Uterus (tissue), 2 donors: ENCODE measurements at regions not wholly inside any gene's neighbourhood (a gene's known extent, or its start where the extent isn't known, plus 50 kb on each side); places are given as distances from the start of the nearest gene placed in this dataset.

Experiments
- POLR2A ChIP-seq, 2 donors: fragments of 450-650 bp; IDR thresholded peaks; one replicate each; pipeline ENCODE4 v1.6.1; 2016; ENCODE audit warnings: antibody characterized with exemption in 2 of 2, mild to moderate bottlenecking in 1 of 2, moderate library complexity in 1 of 2
- TF ChIP-seq, protein P1 (sequence below), 4 experiments: fragments of 200-600 bp in 2 of 4; fragments of 450-650 bp in 2 of 4; sonication (generic) in 2 of 4; IDR thresholded peaks; one replicate each; pipeline ENCODE4 v1.5.1; 2016 to 2019; ENCODE audit warnings: antibody characterized with exemption in 4 of 4, mild to moderate bottlenecking in 2 of 4, moderate library complexity in 1 of 4

DNA sequence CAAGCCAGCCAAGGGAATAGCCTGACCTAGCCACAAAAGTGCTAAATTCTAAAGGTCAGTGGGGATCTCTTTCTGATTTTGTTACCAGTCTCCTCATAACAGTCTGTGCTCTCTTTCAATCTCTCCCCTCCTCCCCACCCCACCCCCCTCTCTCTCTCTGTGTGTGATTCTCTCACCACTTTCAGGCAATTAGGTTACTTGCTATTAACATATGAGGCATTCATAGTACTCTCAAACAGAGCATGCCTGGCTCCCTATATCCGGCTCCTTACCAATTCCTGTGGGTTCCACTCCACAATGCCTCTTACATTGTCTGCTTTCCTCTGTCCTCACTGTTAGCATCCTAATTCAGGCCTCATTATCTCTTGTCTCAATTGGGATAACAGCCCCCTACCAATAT, 464.3 kb upstream of the DEPDC1 start:
- TF ChIP-seq, protein P1, sequence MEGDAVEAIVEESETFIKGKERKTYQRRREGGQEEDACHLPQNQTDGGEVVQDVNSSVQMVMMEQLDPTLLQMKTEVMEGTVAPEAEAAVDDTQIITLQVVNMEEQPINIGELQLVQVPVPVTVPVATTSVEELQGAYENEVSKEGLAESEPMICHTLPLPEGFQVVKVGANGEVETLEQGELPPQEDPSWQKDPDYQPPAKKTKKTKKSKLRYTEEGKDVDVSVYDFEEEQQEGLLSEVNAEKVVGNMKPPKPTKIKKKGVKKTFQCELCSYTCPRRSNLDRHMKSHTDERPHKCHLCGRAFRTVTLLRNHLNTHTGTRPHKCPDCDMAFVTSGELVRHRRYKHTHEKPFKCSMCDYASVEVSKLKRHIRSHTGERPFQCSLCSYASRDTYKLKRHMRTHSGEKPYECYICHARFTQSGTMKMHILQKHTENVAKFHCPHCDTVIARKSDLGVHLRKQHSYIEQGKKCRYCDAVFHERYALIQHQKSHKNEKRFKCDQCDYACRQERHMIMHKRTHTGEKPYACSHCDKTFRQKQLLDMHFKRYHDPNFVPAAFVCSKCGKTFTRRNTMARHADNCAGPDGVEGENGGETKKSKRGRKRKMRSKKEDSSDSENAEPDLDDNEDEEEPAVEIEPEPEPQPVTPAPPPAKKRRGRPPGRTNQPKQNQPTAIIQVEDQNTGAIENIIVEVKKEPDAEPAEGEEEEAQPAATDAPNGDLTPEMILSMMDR (IDR thresholded peaks at IDR 0.05): no peak
- TF ChIP-seq POLR2A (IDR thresholded peaks at IDR 0.05): no peak
